Astrocyte of the spinal cord (primary cell): ENCODE measurements at regions not wholly inside any gene's neighbourhood (a gene's known extent, or its start where the extent isn't known, plus 50 kb on each side); places are given as distances from the start of the nearest gene placed in this dataset.

ENCODE experiments used
- DNase-seq: peaks from one replicate; pipeline ENCODE4 v3.0.0; 2011; ENCODE audit warnings: low read depth, low spot score
- H3K4me3 ChIP-seq: 2 replicates; pipeline ENCODE4 v1.5.1; 2011; ENCODE audit warnings: low read depth, mild to moderate bottlenecking, low read length, moderate library complexity
- CTCF ChIP-seq: IDR thresholded peaks from 2 replicates; pipeline ENCODE4 v1.5.1; 2012; ENCODE audit warnings: low read depth, mild to moderate bottlenecking, low read length, inconsistent platforms
- in situ Hi-C: cut with HindIII; loops from 2 replicates; pipeline ENCODE4 v1.10.0; 2017; ENCODE audit warnings: low sequenced_read_pairs

- no peak for DNase-seq
- in situ Hi-C loops = no loop called here
- TF ChIP-seq CTCF = no peak
- H3K4me3 ChIP-seq = no peak overlapping the region
Observed at GRCh38 chr22:49257551-49257961, 570.1 kb downstream of the BRD1 start.

- in situ Hi-C loops = no loop called here
- DNase-seq = no peak
- no peak for TF ChIP-seq CTCF
- H3K4me3 ChIP-seq = no peak overlapping the region
Observed at GRCh38 chr22:49255741-49256318, 571.8 kb downstream of the BRD1 start.

GRCh38 chr22:49255154-49255553 is 572.5 kb downstream of the BRD1 start:
- DNase-seq = no peak
- in situ Hi-C loops = no loop called here
- no peak overlapping the region for H3K4me3 ChIP-seq
- TF ChIP-seq CTCF = no peak

- TF ChIP-seq CTCF = no peak
- in situ Hi-C loops = no loop called here
- H3K4me3 ChIP-seq = no peak overlapping the region
- no peak for DNase-seq
Observed at GRCh38 chr22:49253656-49254055, 574.0 kb downstream of the BRD1 start.

- no peak overlapping the region for H3K4me3 ChIP-seq
- in situ Hi-C loops = no loop called here
- no peak for DNase-seq
- no peak for TF ChIP-seq CTCF
Observed at GRCh38 chr22:49251371-49251770, 576.3 kb downstream of the BRD1 start.

GRCh38 chr22:49247194-49247924 is 580.3 kb downstream of the BRD1 start:
- no peak for TF ChIP-seq CTCF
- in situ Hi-C loops = no loop called here
- DNase-seq = no peak
- no peak overlapping the region for H3K4me3 ChIP-seq
